HEK293T (cell line): ENCODE measurements at regions not wholly inside any gene's neighbourhood (a gene's known extent, or its start where the extent isn't known, plus 50 kb on each side); places are given as distances from the start of the nearest gene placed in this dataset.

Source experiments
- LEF1 ChIP-seq: fragments of 450-650 bp; IDR thresholded peaks from 2 replicates; pipeline ENCODE4 v1.6.1; 2017; ENCODE audit warnings: mild to moderate bottlenecking, borderline replicate concordance
- SP1 ChIP-seq: fragments of 450-650 bp; IDR thresholded peaks from 2 replicates; pipeline ENCODE4 v1.6.1; 2017

DNA sequence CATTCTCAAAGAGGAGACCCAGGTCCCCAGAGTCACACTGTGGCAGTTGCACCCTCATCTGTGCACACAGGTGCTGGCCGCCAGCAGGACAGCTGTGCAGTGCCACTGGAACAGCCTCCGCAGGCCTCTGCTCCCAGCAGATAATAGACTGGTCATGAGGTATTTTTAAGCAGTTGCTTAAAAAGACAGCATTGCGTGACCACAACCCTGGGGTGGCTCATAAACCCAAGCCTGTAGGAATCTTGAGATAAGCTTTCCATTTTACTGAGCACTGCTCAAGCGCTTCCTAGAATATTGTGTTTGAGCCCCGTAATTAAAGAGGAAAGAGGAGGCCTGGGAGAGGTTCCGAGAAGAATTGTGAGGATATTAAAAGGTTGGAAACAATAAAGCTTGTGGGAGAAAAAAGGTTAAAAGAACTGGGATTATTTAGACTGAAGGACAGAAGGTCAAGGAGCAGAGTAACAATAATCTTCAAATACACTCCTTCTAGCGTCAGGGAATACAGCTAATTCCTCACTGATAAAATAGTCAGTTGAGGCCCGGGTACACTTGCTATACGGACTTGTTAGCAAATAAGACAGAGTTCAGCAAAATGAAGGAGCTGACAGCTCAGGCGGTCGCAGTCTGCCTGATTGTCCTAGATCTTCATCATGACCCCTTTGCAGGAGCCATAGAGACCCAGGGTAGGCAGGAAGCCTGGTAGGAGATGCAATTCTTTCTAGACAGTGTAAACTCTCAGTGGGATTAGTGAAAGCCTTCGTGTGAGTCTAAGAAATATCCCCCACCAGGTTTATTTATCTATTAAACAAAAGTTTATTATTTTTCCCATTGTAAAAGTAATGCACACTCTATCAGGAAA, 86.2 kb upstream of the KIT start:
- TF ChIP-seq LEF1: no peak
- no peak for TF ChIP-seq SP1
